ENCODE measurements at regions not wholly inside any gene's neighbourhood (a gene's known extent, or its start where the extent isn't known, plus 50 kb on each side); places are given as distances from the start of the nearest gene placed in this dataset.

- Histone ChIP-seq H3K27me3 (ENCODE audit: control insufficient read depth, low read length) (no peaks in the 10 kb centered on the region), H3K4me3 (ENCODE audit: low read length) (no peak overlapping the region), H3K36me3 (ENCODE audit: control insufficient read depth, low read length) (no peaks in the 10 kb centered on the region), H3K4me1 (ENCODE audit: control insufficient read depth, low read length) (no peaks in the 10 kb centered on the region), H3K27ac (ENCODE audit: low read depth, low read length) (no peak overlapping the region), H4K20me1 (ENCODE audit: control insufficient read depth, insufficient read depth, low read depth, low read length) (no peaks in the 10 kb centered on the region), H3K9me2 (replicated peaks; ENCODE audit: control insufficient read depth, low read length) (no peaks in the 10 kb centered on the region), H3F3A (ENCODE audit: control insufficient read depth, insufficient read depth) (no peaks in the 10 kb centered on the region), H3K4me2 (ENCODE audit: low read length) (no peak overlapping the region), H3K79me2 (ENCODE audit: control insufficient read depth, low read length) (no peaks in the 10 kb centered on the region), H3K9me3 (ENCODE audit: control insufficient read depth, insufficient read depth, low read length) (peaks cover 6% of the 10 kb centered on the region; the same call in 1 of the 2 replicates)
- TF ChIP-seq CTCF (IDR thresholded peaks at IDR 0.05; ENCODE audit: low read depth, low read length, poor library complexity, severe bottlenecking) (no peak), EZH2phosphoT487 (IDR thresholded peaks at IDR 0.05; ENCODE audit: borderline replicate concordance, low read length) (no peak)
These were observed 699.5 kb downstream of the TYW1 start for GRCh38 chr7:67696124-67696523.

DNA sequence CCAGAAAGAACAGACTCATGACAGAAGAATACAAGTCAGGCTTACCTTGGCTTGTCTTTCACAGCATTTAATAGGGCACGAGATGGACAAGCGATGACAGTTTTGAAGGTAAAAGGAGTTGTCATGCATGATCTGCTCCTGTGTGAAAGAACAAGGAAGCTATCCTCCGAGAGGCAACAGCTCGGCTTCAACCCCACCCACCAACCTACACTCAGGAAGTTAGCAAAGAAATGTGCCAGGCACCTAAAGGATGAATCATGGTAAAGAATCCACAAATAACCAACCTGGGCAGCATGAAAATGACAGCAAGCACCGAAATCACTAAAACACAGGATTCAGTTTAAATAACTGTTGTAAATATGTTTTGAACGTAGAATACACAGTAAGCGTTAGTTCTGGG is 700.2 kb downstream of the TYW1 start:
- H3K27me3 ChIP-seq (ENCODE audit: control insufficient read depth, low read length) = no peaks in the 10 kb centered on the region
- no peaks in the 10 kb centered on the region for H4K20me1 ChIP-seq (ENCODE audit: control insufficient read depth, insufficient read depth, low read depth, low read length)
- no peaks in the 10 kb centered on the region for H3K9me2 ChIP-seq (replicated peaks; ENCODE audit: control insufficient read depth, low read length)
- peaks cover 6% of the 10 kb centered on the region; the same call in 1 of the 2 replicates for H3K9me3 ChIP-seq (ENCODE audit: control insufficient read depth, insufficient read depth, low read length)
- no peaks in the 10 kb centered on the region for H3K4me1 ChIP-seq (ENCODE audit: control insufficient read depth, low read length)
- H3K36me3 ChIP-seq (ENCODE audit: control insufficient read depth, low read length) = no peaks in the 10 kb centered on the region
- H3K79me2 ChIP-seq (ENCODE audit: control insufficient read depth, low read length) = no peaks in the 10 kb centered on the region
- no peaks in the 10 kb centered on the region for H3F3A ChIP-seq (ENCODE audit: control insufficient read depth, insufficient read depth)
- no peak overlapping the region for H3K4me2 ChIP-seq (ENCODE audit: low read length)
- TF ChIP-seq EZH2phosphoT487 (IDR thresholded peaks at IDR 0.05; ENCODE audit: borderline replicate concordance, low read length) (no peak), CTCF (IDR thresholded peaks at IDR 0.05; ENCODE audit: low read depth, low read length, poor library complexity, severe bottlenecking) (no peak)
- H3K4me3 ChIP-seq (ENCODE audit: low read length) = no peak overlapping the region
- H3K27ac ChIP-seq (ENCODE audit: low read depth, low read length) = no peak overlapping the region

DNA sequence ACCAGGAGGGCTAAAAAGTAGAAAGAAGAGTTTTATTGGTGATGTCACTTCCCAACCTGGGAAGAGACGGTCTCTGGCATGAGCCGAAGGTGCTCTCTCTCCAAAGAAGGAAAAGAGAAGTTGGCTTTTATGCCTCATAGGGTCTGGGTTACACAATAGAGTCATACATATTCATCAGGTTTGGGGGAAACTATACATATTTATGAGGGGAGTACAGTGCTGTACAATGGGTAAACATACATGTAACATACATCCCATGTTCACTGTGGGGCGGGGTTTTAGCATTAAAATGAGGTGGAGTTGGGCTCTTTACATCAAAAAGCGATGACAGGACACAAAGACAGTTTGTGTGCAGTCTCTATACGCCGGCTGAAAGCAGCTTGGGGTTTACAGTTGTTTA is 701.7 kb downstream of the TYW1 start:
- no peak overlapping the region for H3K27ac ChIP-seq (ENCODE audit: low read depth, low read length)
- no peaks in the 10 kb centered on the region for H4K20me1 ChIP-seq (ENCODE audit: control insufficient read depth, insufficient read depth, low read depth, low read length)
- H3K4me3 ChIP-seq (ENCODE audit: low read length) = no peak overlapping the region
- H3K4me2 ChIP-seq (ENCODE audit: low read length) = no peak overlapping the region
- no peaks in the 10 kb centered on the region for H3K9me3 ChIP-seq (ENCODE audit: control insufficient read depth, insufficient read depth, low read length)
- no peaks in the 10 kb centered on the region for H3K9me2 ChIP-seq (replicated peaks; ENCODE audit: control insufficient read depth, low read length)
- H3F3A ChIP-seq (ENCODE audit: control insufficient read depth, insufficient read depth) = no peaks in the 10 kb centered on the region
- no peaks in the 10 kb centered on the region for H3K4me1 ChIP-seq (ENCODE audit: control insufficient read depth, low read length)
- TF ChIP-seq CTCF (IDR thresholded peaks at IDR 0.05; ENCODE audit: low read depth, low read length, poor library complexity, severe bottlenecking) (no peak), EZH2phosphoT487 (IDR thresholded peaks at IDR 0.05; ENCODE audit: borderline replicate concordance, low read length) (no peak)
- no peaks in the 10 kb centered on the region for H3K27me3 ChIP-seq (ENCODE audit: control insufficient read depth, low read length)
- H3K79me2 ChIP-seq (ENCODE audit: control insufficient read depth, low read length) = no peaks in the 10 kb centered on the region
- no peaks in the 10 kb centered on the region for H3K36me3 ChIP-seq (ENCODE audit: control insufficient read depth, low read length)

DNA sequence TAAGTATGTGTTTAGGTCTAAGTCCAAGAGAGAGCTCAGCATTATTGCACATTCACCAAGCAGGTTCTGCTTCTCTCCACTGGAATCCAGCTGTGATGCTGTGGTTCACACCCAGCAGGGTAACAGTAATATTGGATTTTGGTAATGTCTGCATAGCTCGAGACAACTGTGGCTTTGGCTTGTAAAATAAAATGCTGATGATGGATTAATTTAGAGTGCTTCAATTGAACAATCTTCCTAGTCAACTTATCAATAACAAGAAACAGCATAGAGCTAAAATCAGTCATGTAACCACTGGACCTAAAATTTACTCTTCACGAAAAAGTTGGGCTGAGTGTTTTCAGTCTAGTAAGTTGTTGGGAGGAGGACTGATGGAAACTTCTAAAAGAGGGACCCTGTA is 709.2 kb downstream of the TYW1 start:
- Histone ChIP-seq H4K20me1 (ENCODE audit: control insufficient read depth, insufficient read depth, low read depth, low read length) (no peaks in the 10 kb centered on the region), H3K27me3 (ENCODE audit: control insufficient read depth, low read length) (no peaks in the 10 kb centered on the region), H3K4me2 (ENCODE audit: low read length) (no peak overlapping the region), H3K4me3 (ENCODE audit: low read length) (no peak overlapping the region), H3K36me3 (ENCODE audit: control insufficient read depth, low read length) (no peaks in the 10 kb centered on the region), H3F3A (ENCODE audit: control insufficient read depth, insufficient read depth) (no peaks in the 10 kb centered on the region), H3K27ac (ENCODE audit: low read depth, low read length) (no peak overlapping the region), H3K4me1 (ENCODE audit: control insufficient read depth, low read length) (no peaks in the 10 kb centered on the region), H3K9me3 (ENCODE audit: control insufficient read depth, insufficient read depth, low read length) (peaks cover 9% of the 10 kb centered on the region; the same call in 1 of the 2 replicates), H3K9me2 (replicated peaks; ENCODE audit: control insufficient read depth, low read length) (no peaks in the 10 kb centered on the region), H3K79me2 (ENCODE audit: control insufficient read depth, low read length) (no peaks in the 10 kb centered on the region)
- no peak for TF ChIP-seq CTCF (IDR thresholded peaks at IDR 0.05; ENCODE audit: low read depth, low read length, poor library complexity, severe bottlenecking)
- no peak for TF ChIP-seq EZH2phosphoT487 (IDR thresholded peaks at IDR 0.05; ENCODE audit: borderline replicate concordance, low read length)

Data from DOHH2 (cell line).